AG10803 (cell line): ENCODE measurements at regions not wholly inside any gene's neighbourhood (a gene's known extent, or its start where the extent isn't known, plus 50 kb on each side); places are given as distances from the start of the nearest gene placed in this dataset.
"Not testable (repeated sequence)": the region's sequence is repeated elsewhere in the genome, so short reads cannot be mapped to it uniquely, and the experiment has no call there.

Experiments
- DNase-seq: peaks from one replicate; pipeline ENCODE4 v3.0.0; 2010; ENCODE audit warnings: low read depth
- H3K4me3 ChIP-seq: 2 replicates; pipeline ENCODE4 v1.5.1; 2011; ENCODE audit warnings: mild to moderate bottlenecking, low read length, control low read depth
- TF ChIP-seq, protein P1 (sequence below): conservative IDR thresholded peaks from 2 replicates; pipeline ENCODE4 v1.5.1; 2011; ENCODE audit warnings: mild to moderate bottlenecking, low read length, control low read depth, inconsistent platforms

DNA sequence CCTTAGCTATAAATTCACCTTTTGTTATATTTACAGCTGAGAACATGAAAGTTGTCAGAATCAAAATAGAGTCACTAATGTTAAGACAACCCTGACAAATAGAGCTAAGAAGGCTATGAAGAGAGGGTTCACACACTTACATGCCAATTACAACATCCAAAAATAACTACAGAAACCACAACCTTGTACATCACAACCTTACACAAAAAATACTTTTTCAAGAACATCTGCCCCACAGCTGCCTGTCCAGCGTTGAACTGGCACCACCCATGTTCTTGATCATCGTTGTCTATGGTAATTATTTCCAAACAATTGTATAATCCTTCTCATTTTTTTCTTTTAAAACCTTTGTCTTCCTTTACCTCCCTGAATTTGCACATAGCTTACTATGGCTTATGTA is 231.2 kb upstream of the FKBP1C start:
- DNase-seq, result no peak
- H3K4me3 ChIP-seq, result no peak overlapping the region
- TF ChIP-seq, protein P1, sequence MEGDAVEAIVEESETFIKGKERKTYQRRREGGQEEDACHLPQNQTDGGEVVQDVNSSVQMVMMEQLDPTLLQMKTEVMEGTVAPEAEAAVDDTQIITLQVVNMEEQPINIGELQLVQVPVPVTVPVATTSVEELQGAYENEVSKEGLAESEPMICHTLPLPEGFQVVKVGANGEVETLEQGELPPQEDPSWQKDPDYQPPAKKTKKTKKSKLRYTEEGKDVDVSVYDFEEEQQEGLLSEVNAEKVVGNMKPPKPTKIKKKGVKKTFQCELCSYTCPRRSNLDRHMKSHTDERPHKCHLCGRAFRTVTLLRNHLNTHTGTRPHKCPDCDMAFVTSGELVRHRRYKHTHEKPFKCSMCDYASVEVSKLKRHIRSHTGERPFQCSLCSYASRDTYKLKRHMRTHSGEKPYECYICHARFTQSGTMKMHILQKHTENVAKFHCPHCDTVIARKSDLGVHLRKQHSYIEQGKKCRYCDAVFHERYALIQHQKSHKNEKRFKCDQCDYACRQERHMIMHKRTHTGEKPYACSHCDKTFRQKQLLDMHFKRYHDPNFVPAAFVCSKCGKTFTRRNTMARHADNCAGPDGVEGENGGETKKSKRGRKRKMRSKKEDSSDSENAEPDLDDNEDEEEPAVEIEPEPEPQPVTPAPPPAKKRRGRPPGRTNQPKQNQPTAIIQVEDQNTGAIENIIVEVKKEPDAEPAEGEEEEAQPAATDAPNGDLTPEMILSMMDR, result no peak

DNA sequence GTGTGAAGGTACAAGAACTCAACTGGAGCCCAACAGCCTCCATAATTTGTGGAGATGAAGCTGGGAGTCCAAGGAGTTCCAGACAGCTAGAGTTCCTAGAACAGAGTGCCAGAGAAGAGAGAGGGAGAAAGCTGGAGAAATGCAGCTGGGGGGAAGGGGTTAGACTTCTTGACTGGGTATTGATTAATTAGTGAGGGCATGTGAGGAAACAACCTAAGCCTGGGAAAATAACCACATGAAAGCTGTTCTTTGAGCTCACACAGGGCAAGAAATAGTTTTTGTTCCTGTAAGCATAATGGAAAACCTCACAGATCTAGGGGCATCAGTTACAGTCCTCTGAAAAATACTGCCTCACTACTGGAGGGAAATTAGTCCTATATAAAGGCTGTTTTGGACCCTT is 230.5 kb upstream of the FKBP1C start:
- H3K4me3 ChIP-seq, result no peak overlapping the region
- TF ChIP-seq, protein P1, result no peak
- DNase-seq, result no peak

DNA sequence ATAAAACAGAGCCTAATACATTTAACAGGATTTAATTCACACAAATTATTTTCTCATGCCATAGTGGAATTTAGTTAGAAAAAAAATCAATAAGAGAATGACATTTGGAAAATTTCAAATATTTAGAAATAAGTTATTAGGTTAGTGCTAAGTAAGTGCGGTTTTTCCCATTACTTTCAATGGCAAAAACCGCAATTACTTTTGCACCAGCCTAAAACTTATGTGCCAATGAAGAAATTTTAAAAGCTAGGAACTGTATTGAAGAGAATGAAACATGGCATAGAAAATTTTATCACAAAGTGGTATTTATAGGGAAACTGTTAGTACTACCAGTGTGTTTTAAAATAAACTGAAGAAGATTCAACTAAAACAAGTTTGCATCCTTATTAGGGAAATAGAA is 228.3 kb upstream of the FKBP1C start:
- no peak overlapping the region for H3K4me3 ChIP-seq
- no peak for DNase-seq
- TF ChIP-seq, protein P1, result no peak

DNA sequence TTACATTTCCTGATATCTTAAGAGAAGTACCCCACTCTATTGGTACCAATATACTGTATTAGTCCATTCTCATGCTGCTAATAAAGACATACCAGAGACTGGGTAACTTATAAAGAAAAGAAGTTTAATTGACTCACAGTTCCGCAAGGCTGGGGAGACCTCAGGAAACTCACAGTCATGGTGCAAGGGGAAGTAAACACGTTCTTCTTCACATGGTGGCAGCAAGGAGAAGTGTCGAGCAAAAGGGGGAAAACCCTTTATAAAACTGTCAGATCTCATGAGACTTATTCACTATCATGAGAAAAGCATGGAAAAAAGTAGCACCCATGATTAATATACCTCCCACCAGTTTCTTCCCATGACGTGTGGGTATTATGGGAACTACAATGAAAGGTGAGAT is 219.6 kb upstream of the FKBP1C start:
- not testable (repeated sequence) for DNase-seq, H3K4me3 ChIP-seq

DNA sequence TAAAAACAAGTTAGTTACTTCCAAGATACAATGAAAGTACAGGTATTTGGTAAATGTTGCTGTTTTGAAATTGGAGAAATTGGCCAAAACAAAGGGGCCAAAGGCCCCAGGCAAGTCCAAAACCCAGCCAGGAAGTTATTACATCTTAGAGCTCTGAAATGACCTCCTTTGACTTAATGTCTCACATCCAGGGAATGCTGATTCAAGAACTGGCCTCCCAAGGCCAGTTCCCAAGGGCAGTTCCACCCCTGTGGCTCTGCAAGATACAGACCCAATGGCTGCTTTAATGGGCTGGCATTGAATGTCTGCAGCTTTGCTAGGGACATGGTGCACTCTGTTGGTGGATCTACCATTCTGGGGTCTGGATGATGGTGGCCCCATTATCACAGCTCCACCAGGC is 217.3 kb upstream of the FKBP1C start:
- H3K4me3 ChIP-seq, result no peak overlapping the region
- no peak for DNase-seq
- TF ChIP-seq, protein P1, result no peak

DNA sequence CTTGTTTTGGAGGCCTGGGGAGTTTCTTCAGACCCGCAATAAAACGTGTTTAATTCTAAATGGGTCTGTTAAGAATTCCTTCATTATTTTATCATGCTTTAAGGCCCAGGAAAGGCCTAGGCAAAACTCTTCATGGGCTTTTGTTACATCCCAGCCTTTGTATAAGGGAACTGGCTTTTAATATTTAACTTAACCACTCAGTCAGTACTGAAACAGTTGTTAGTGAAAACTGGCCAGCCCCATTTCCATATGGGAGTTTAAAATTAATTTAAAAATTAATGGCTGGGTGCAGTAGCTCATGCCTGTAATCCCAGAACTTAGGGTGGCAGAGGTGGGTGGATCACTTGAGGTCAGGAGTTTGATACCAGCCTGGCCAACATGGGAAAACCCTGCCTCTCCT is 213.2 kb upstream of the FKBP1C start:
- H3K4me3 ChIP-seq, result no peak overlapping the region
- TF ChIP-seq, protein P1, result no peak
- DNase-seq, result no peak

DNA sequence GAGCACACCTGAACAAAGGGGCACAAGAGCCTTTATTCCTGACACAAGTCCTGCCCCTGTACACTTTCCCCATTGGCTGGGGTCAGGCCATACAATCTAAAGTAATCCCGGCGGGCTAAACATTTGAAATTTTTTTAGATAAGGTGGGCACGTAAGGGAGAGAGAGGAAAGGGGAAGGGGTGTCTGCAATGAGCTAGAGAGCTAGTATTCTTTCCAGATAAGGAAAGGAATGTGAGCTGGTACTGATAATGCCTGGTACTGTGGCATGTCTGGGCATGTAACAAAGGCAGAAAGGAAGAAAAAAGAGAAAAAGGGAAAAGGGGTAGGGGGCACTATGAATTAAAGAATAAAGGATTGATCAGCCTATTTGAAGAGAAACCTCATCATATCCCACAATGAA is 212.0 kb upstream of the FKBP1C start:
- not testable (repeated sequence) for H3K4me3 ChIP-seq, DNase-seq

DNA sequence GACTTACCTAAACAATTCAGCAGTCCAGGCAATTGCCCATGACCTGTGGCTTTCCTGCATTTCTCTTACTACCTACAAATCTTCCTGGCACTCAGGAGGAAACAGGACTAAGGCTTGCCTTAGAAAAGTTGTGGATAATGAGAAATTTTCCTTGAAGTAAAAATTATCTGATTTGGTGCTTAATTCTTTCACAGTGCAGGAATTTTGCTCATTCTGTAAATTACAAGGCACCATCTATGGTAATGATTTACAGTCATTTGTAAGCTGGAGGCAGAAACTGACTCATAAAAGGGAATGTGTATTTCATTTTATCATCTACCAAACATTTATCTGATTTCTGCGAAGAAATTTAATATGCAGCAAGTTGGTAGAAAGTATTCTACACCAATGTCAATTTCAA is 211.5 kb upstream of the FKBP1C start:
- H3K4me3 ChIP-seq, result no peak overlapping the region
- TF ChIP-seq, protein P1, result no peak
- no peak for DNase-seq

DNA sequence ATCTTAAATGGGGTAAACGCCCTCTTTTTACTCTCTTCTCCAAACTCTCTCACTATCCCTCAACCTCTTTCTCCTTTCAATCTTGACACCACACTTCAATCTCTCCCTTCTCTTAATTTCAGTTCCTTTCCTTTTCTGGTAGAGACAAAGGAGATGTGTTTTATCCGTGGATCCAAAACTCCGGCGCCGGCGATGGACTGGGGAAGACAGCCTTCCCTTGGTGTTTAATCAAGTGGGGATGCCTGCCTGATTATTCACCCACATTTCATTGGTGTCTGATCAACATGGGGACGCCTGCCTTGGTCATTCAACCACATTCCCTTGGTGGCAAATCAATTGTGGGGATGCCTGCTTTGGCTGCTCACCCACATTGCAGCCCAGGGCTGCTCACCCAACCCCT is 205.3 kb upstream of the FKBP1C start:
- DNase-seq, H3K4me3 ChIP-seq: not testable (repeated sequence)

DNA sequence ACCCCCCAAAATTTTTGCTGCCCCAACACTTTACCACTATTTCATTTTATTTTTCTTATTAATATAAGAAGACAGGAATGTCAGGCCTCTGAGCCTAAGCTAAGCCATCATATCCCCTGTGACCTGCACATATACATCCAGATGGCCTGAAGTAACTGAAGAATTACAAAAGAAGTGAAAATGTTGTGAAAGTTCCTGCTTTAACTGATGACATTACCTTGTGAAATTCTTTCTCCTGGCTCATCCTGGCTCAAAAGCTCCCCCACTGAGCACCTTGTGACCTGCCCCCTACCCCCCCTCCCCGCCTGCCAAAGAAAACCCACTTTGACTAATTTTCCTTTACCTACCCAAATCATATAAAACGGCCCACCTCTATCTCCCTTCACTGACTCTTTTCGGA is 200.3 kb upstream of the FKBP1C start:
- H3K4me3 ChIP-seq, DNase-seq: not testable (repeated sequence)
